ENCODE measurements at regions not wholly inside any gene's neighbourhood (a gene's known extent, or its start where the extent isn't known, plus 50 kb on each side); places are given as distances from the start of the nearest gene placed in this dataset.

- FAIRE-seq (no peak), DNase-seq (ENCODE audit: insufficient read length, low spot score) (no peak)
- TF ChIP-seq CTCF (IDR thresholded peaks at IDR 0.05; ENCODE audit: insufficient read depth, missing control alignments), result no peak
Measured at GRCh38 chr13:33727297-33728083, 90.5 kb upstream of the RFC3 start.

- no peak for DNase-seq (ENCODE audit: insufficient read length, low spot score)
- TF ChIP-seq CTCF (IDR thresholded peaks at IDR 0.05; ENCODE audit: insufficient read depth, missing control alignments), result no peak
Measured at GRCh38 chr13:33728271-33729037, 89.5 kb upstream of the RFC3 start.

GRCh38 chr13:33730147-33730546 lies 87.8 kb upstream of the RFC3 start:
- FAIRE-seq (no peak), DNase-seq (ENCODE audit: insufficient read length, low spot score) (no peak)
- no peak for TF ChIP-seq CTCF (IDR thresholded peaks at IDR 0.05; ENCODE audit: insufficient read depth, missing control alignments)

More at GRCh38 chr13:33728271-33729037, 89.5 kb upstream of the RFC3 start:
- FAIRE-seq, result no peak

- no peak for TF ChIP-seq CTCF (IDR thresholded peaks at IDR 0.05; ENCODE audit: insufficient read depth, missing control alignments)
- no peak for DNase-seq (ENCODE audit: insufficient read length, low spot score)
- no peak for FAIRE-seq
Measured at GRCh38 chr13:33730619-33731018, 87.3 kb upstream of the RFC3 start.

- no peak for TF ChIP-seq CTCF (IDR thresholded peaks at IDR 0.05; ENCODE audit: insufficient read depth, missing control alignments)
Measured at GRCh38 chr13:33735276-33735675, 82.7 kb upstream of the RFC3 start.

GRCh38 chr13:33739254-33739653 lies 78.7 kb upstream of the RFC3 start:
- DNase-seq (ENCODE audit: insufficient read length, low spot score), result no peak
- no peak for TF ChIP-seq CTCF (IDR thresholded peaks at IDR 0.05; ENCODE audit: insufficient read depth, missing control alignments)
- FAIRE-seq, result no peak

More at GRCh38 chr13:33735276-33735675, 82.7 kb upstream of the RFC3 start:
- DNase-seq (ENCODE audit: insufficient read length, low spot score) (no peak), FAIRE-seq (no peak)

- TF ChIP-seq CTCF (IDR thresholded peaks at IDR 0.05; ENCODE audit: insufficient read depth, missing control alignments), result no peak
- DNase-seq (ENCODE audit: insufficient read length, low spot score) (no peak), FAIRE-seq (no peak)
Measured at GRCh38 chr13:33740134-33740538, 77.8 kb upstream of the RFC3 start.

Measured in D721Med (cell line).